IMR-90 (cell line): ENCODE measurements at regions not wholly inside any gene's neighbourhood (a gene's known extent, or its start where the extent isn't known, plus 50 kb on each side); places are given as distances from the start of the nearest gene placed in this dataset.

Experiments used
- ATAC-seq: fragments of 200-7000 bp; cut with Tn5 transposase; 2 replicates; pipeline ENCODE4 v1.9.1; 2020; ENCODE audit warnings: low read depth, mild to moderate bottlenecking, moderate library complexity
- BruUV-seq: library from RNA; stranded (reverse); fragments of 400-500 nt; replicated peaks from 2 replicates; lab custom pipeline; 2021; lab: Mats Ljungman, UMichigan
- CTCF ChIA-PET: fragments of 300-600 bp; formaldehyde crosslinking; extraction: SDS; loops from one replicate; lab custom pipeline; 2021; ENCODE audit warnings: antibody characterized with exemption; lab: Yijun Ruan, JAX
- POLR2A ChIA-PET: fragments of 300-600 bp; sonication (Branson Sonifier 250); formaldehyde crosslinking; loops from one replicate; lab custom pipeline; 2022; ENCODE audit warnings: antibody characterized with exemption; ENCODE audit not compliant: unreplicated experiment; lab: Charles Lee
- DNase-seq: peaks from one replicate; pipeline ENCODE4 v3.0.0; 2013
- H2AFZ ChIP-seq: replicated peaks from 2 replicates; pipeline ENCODE3; 2013; ENCODE audit warnings: low read length, mild to moderate bottlenecking; ENCODE audit not compliant: poor library complexity
- H2AK5ac ChIP-seq: 2 replicates; pipeline ENCODE4 v1.6.1; 2013; ENCODE audit warnings: low read depth, low read length, inconsistent platforms
- H2AK9ac ChIP-seq: replicated peaks from 2 replicates; pipeline ENCODE3; 2013; ENCODE audit warnings: mild to moderate bottlenecking, low read depth, low read length, moderate library complexity; ENCODE audit not compliant: poor library complexity
- H2BK120ac ChIP-seq: 2 replicates; pipeline ENCODE4 v1.6.1; 2013; ENCODE audit warnings: low read depth, low read length, inconsistent platforms
- H2BK15ac ChIP-seq: 3 replicates; pipeline ENCODE4 v1.6.1; 2013; ENCODE audit warnings: low read depth, low read length, inconsistent platforms
- H2BK20ac ChIP-seq: 2 replicates; pipeline ENCODE4 v1.6.1; 2013; ENCODE audit warnings: low read depth, mild to moderate bottlenecking, inconsistent platforms, low read length, moderate library complexity
- H2BK5ac ChIP-seq: 2 replicates; pipeline ENCODE4 v1.6.1; 2013; ENCODE audit warnings: mild to moderate bottlenecking, low read depth, low read length, inconsistent platforms; ENCODE audit not compliant: poor library complexity, severe bottlenecking
- H3K14ac ChIP-seq: replicated peaks from 2 replicates; pipeline ENCODE4 v1.6.1; 2013; ENCODE audit warnings: low read depth, low read length, inconsistent platforms
- H3K18ac ChIP-seq: 2 replicates; pipeline ENCODE4 v1.6.1; 2013; ENCODE audit warnings: low read depth, low read length, control low read depth
- H3K23ac ChIP-seq: 2 replicates; pipeline ENCODE4 v1.6.1; 2013; ENCODE audit warnings: low read depth, low read length, inconsistent platforms
- H3K27ac ChIP-seq: 2 replicates; pipeline ENCODE4 v1.5.1; 2013; ENCODE audit warnings: mild to moderate bottlenecking, control low read depth, low read length; ENCODE audit not compliant: insufficient read depth
- H3K27me3 ChIP-seq: 2 replicates; pipeline ENCODE4 v1.6.1; 2013; ENCODE audit warnings: low read length; ENCODE audit not compliant: control insufficient read depth, insufficient read depth
- H3K36me3 ChIP-seq: 2 replicates; pipeline ENCODE4 v1.6.1; 2013; ENCODE audit warnings: low read length, mixed read lengths; ENCODE audit not compliant: control insufficient read depth, insufficient read depth
- H3K4ac ChIP-seq: 2 replicates; pipeline ENCODE4 v1.6.1; 2013; ENCODE audit warnings: low read depth, low read length, inconsistent platforms
- H3K4me1 ChIP-seq: 2 replicates; pipeline ENCODE4 v1.6.1; 2013; ENCODE audit warnings: low read length, mixed read lengths; ENCODE audit not compliant: control insufficient read depth, insufficient read depth
- H3K4me2 ChIP-seq: 2 replicates; pipeline ENCODE4 v1.6.1; 2013; ENCODE audit warnings: low read depth, mild to moderate bottlenecking, control low read depth, low read length, moderate library complexity
- H3K4me3 ChIP-seq: 2 replicates; pipeline ENCODE4 v1.5.1; 2013; ENCODE audit warnings: low read depth, mild to moderate bottlenecking, control low read depth, low read length, moderate library complexity; ENCODE audit not compliant: insufficient read depth
- H3K56ac ChIP-seq: 2 replicates; pipeline ENCODE4 v1.6.1; 2013; ENCODE audit warnings: low read length, inconsistent platforms; ENCODE audit not compliant: insufficient read depth; ENCODE audit errors: extremely low read depth
- H3K79me1 ChIP-seq, 2 experiments: 2 replicates each; pipeline ENCODE4 v1.6.1; 2013; ENCODE audit warnings: low read length in 2 of 2, inconsistent platforms in 1 of 2, low read depth in 1 of 2
- H3K9ac ChIP-seq: 2 replicates; pipeline ENCODE4 v1.6.1; 2013; ENCODE audit warnings: low read depth, low read length, control low read depth
- H3K9me1 ChIP-seq: 2 replicates; pipeline ENCODE4 v1.6.1; 2013; ENCODE audit warnings: low read length, inconsistent platforms; ENCODE audit not compliant: insufficient read depth
- H3K9me3 ChIP-seq: 2 replicates; pipeline ENCODE4 v1.6.1; 2013; ENCODE audit warnings: low read length; ENCODE audit not compliant: control insufficient read depth, insufficient read depth
- H4K20me1 ChIP-seq: 2 replicates; pipeline ENCODE4 v1.6.1; 2013; ENCODE audit warnings: low read length, inconsistent platforms; ENCODE audit not compliant: insufficient read depth
- H4K5ac ChIP-seq: 2 replicates; pipeline ENCODE4 v1.6.1; 2013; ENCODE audit warnings: mild to moderate bottlenecking, low read depth, low read length, control low read depth
- H4K8ac ChIP-seq, 2 experiments: 2 replicates each; pipeline ENCODE4 v1.6.1; 2013; ENCODE audit warnings: low read depth in 2 of 2, low read length in 2 of 2, control low read depth in 1 of 2, inconsistent platforms in 1 of 2
- H4K91ac ChIP-seq: 2 replicates; pipeline ENCODE4 v1.6.1; 2013; ENCODE audit warnings: low read depth, low read length, inconsistent platforms; ENCODE audit not compliant: insufficient read depth
- CHD1 ChIP-seq: IDR thresholded peaks from 2 replicates; pipeline ENCODE4 v1.6.1; 2012; ENCODE audit warnings: low read depth, low read length, improper control_type of control experiment
- CTCF ChIP-seq: conservative IDR thresholded peaks from 2 replicates; pipeline ENCODE4 v1.5.1; 2012; ENCODE audit warnings: mild to moderate bottlenecking, low read depth, low read length, improper control_type of control experiment
- ELK1 ChIP-seq: fragments of 150-350 bp; IDR thresholded peaks from 2 replicates; pipeline ENCODE4 v1.6.1; 2016; ENCODE audit warnings: low read depth, mild to moderate bottlenecking, low read length, moderate library complexity, borderline replicate concordance
- FOS ChIP-seq: fragments of 150-350 bp; IDR thresholded peaks from 2 replicates; pipeline ENCODE4 v1.6.1; 2016; ENCODE audit warnings: low read depth, low read length
- MAFK ChIP-seq: IDR thresholded peaks from 2 replicates; pipeline ENCODE4 v1.6.1; 2012; ENCODE audit warnings: low read depth, low read length, improper control_type of control experiment
- NFE2L2 ChIP-seq: fragments of 150-350 bp; IDR thresholded peaks from 2 replicates; pipeline ENCODE4 v1.6.1; 2016; ENCODE audit warnings: low read depth, mild to moderate bottlenecking, low read length
- POLR2A ChIP-seq: IDR thresholded peaks from 2 replicates; pipeline ENCODE4 v1.6.1; 2012; ENCODE audit warnings: mild to moderate bottlenecking, low read depth, low read length
- RAD21 ChIP-seq: IDR thresholded peaks from 2 replicates; pipeline ENCODE4 v1.6.1; 2012; ENCODE audit warnings: low read length, improper control_type of control experiment
- RCOR1 ChIP-seq: IDR thresholded peaks from 2 replicates; pipeline ENCODE4 v1.6.1; 2012; ENCODE audit warnings: mild to moderate bottlenecking, low read length, improper control_type of control experiment; ENCODE audit not compliant: insufficient replicate concordance
- SMC3 ChIP-seq: fragments of 150-350 bp; IDR thresholded peaks from 2 replicates; pipeline ENCODE4 v1.6.1; 2016; ENCODE audit warnings: low read depth, mild to moderate bottlenecking, antibody characterized with exemption, low read length, moderate library complexity
- USF2 ChIP-seq: fragments of 150-350 bp; IDR thresholded peaks from 2 replicates; pipeline ENCODE4 v1.6.1; 2017; ENCODE audit warnings: mild to moderate bottlenecking, antibody characterized with exemption, low read length, low read depth
- WGBS, 2 experiments: methylation state at CpG; one replicate each; pipeline versions ENCODE4 v1.1.5 to v1.1.7; 2013; ENCODE audit warnings: missing lambda C conversion rate in 2 of 2; ENCODE audit not compliant: insufficient read length in 1 of 2; ENCODE audit errors: extremely low coverage in 2 of 2; 5-methylcytosine and 5-hydroxymethylcytosine counted together
- dilution Hi-C: fragments of 300-500 bp; cut with HindIII; formaldehyde crosslinking; loops from one replicate; pipeline ENCODE4 v1.14.3; 2018; ENCODE audit warnings: low sequenced_read_pairs; ENCODE audit not compliant: unreplicated experiment
- in situ Hi-C: fragments of 300-500 bp; cut with MboI; formaldehyde crosslinking; loops from 3 replicates; pipeline ENCODE4 v1.14.3; 2019; ENCODE audit warnings: low sequenced_read_pairs, inconsistent platforms, mixed read lengths
- intact Hi-C: fragments of 100-400 bp; cut with micrococcal nuclease; formaldehyde crosslinking; loops from 2 replicates; pipeline ENCODE4 v1.10.0; 2022

- no peak overlapping the region for H3K9ac ChIP-seq
- no peak overlapping the region for H4K91ac ChIP-seq
- ChIA-PET CTCF (no interaction called here), POLR2A (no interaction called here)
- H2BK5ac ChIP-seq = no peak overlapping the region
- no peak overlapping the region for H3K27ac ChIP-seq
- H4K20me1 ChIP-seq = no peaks in the 10 kb centered on the region
- intact Hi-C loops = no loop called here
- H3K4me3 ChIP-seq = no peak overlapping the region
- no peak overlapping the region for H3K14ac ChIP-seq
- dilution Hi-C loops = no loop called here
- H3K79me1 ChIP-seq = no peaks in the 10 kb centered on the region
- ATAC-seq (no peak), DNase-seq (no peak)
- in situ Hi-C loops = no loop called here
- no peak overlapping the region for H3K56ac ChIP-seq
- no peaks in the 10 kb centered on the region for H3K4me1 ChIP-seq
- H2BK20ac ChIP-seq = no peak overlapping the region
- no peak overlapping the region for H2AK5ac ChIP-seq
- BruUV-seq = no TSS peak
- peaks cover 8% of the 10 kb centered on the region for H3K9me3 ChIP-seq
- H3K18ac ChIP-seq = no peak overlapping the region
- no peak overlapping the region for H2AFZ ChIP-seq
- no peaks in the 10 kb centered on the region for H3K9me1 ChIP-seq
- H2BK120ac ChIP-seq = no peak overlapping the region
- WGBS, 2 experiments = no CpG with 5 or more reads among the region's 2 CpGs
- no peak overlapping the region for H3K23ac ChIP-seq
- H4K8ac ChIP-seq = no peak overlapping the region
- H4K5ac ChIP-seq = no peak overlapping the region
- no peak overlapping the region for H3K4ac ChIP-seq
- H2BK15ac ChIP-seq = no peak overlapping the region
- no peak overlapping the region for H2AK9ac ChIP-seq
- no peak overlapping the region for H3K4me2 ChIP-seq
- H3K36me3 ChIP-seq = no peaks in the 10 kb centered on the region
- no peaks in the 10 kb centered on the region for H3K27me3 ChIP-seq
- TF ChIP-seq NFE2L2 (no peak), ELK1 (no peak), SMC3 (no peak), MAFK (no peak), USF2 (no peak), CTCF (no peak), FOS (no peak), RAD21 (no peak), RCOR1 (no peak), CHD1 (no peak), POLR2A (no peak)
Observed at GRCh38 chr14:82126006-82126405, 592.4 kb upstream of the SEL1L start.
